GM12874 (cell line): ENCODE measurements at regions not wholly inside any gene's neighbourhood (a gene's known extent, or its start where the extent isn't known, plus 50 kb on each side); places are given as distances from the start of the nearest gene placed in this dataset.

Source experiments
- CTCF ChIP-seq: IDR thresholded peaks from 2 replicates; pipeline ENCODE4 v1.5.1; 2011; ENCODE audit warnings: low read depth, mild to moderate bottlenecking, control low read depth, low read length, moderate library complexity; ENCODE audit not compliant: insufficient read depth

- TF ChIP-seq CTCF, result no peak
Observed at GRCh38 chr3:157705258-157705657, 202.0 kb upstream of the VEPH1 start.

- no peak for TF ChIP-seq CTCF
Observed at GRCh38 chr3:157700405-157700804, 197.2 kb upstream of the VEPH1 start.

- TF ChIP-seq CTCF, result no peak
Observed at GRCh38 chr3:157695586-157695985, 192.4 kb upstream of the VEPH1 start.

- TF ChIP-seq CTCF, result no peak
Observed at GRCh38 chr3:157695103-157695502, 191.9 kb upstream of the VEPH1 start.

GRCh38 chr3:157693762-157694161 lies 190.5 kb upstream of the VEPH1 start:
- no peak for TF ChIP-seq CTCF

- no peak for TF ChIP-seq CTCF
Observed at GRCh38 chr3:157692468-157692867, 189.3 kb upstream of the VEPH1 start.

- TF ChIP-seq CTCF, result no peak
Observed at GRCh38 chr3:157683668-157684067, 180.5 kb upstream of the VEPH1 start.

GRCh38 chr3:157672061-157672460 lies 168.8 kb upstream of the VEPH1 start:
- no peak for TF ChIP-seq CTCF
